NCI-H526 treated with DMSO at 0.1 percent for 48 hours (cell line): ENCODE measurements at regions not wholly inside any gene's neighbourhood (a gene's known extent, or its start where the extent isn't known, plus 50 kb on each side); places are given as distances from the start of the nearest gene placed in this dataset.
"Not testable (repeated sequence)": the region's sequence is repeated elsewhere in the genome, so short reads cannot be mapped to it uniquely, and the experiment has no call there.

ENCODE experiments used
- DNase-seq: peaks from one replicate; lab custom pipeline; 2025; lab: John Stamatoyannopoulos, UW

DNA sequence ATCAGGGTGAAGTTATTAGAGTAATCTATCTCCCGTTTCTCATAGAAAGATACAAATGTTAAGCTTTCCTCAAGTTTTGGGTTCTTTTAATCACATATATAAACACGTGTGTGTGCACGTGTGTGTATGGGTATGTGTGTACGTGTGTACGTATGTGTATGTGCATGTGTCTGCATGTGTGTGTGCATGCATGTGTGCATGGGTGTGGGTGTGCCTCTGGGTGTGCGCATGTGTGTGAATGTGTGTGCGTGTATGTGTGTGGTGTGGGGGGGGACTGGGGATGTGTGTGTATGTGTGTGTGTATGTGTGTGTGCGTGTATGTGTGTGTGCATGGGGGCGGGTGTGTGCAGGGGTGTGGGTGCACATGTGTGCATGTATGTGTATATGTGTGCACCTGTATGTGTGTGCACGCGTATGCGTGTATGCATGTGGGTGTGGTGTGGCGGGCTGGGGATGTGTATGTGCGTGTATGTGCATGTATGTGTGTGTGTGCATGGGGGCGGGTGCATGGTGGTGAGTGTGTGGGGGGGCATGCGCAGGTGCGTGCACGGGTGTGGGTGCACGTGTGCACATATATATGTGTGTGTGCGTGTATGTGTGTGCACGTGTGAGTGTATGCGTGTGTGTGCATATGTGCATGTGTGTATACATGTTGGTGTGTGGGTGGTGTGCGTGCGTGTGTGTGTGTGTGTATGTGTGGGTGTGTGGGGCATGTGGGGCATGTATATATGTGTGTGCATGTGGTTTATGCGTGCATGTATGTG is 304.0 kb downstream of the MBD2 start:
- DNase-seq, result no peak

DNA sequence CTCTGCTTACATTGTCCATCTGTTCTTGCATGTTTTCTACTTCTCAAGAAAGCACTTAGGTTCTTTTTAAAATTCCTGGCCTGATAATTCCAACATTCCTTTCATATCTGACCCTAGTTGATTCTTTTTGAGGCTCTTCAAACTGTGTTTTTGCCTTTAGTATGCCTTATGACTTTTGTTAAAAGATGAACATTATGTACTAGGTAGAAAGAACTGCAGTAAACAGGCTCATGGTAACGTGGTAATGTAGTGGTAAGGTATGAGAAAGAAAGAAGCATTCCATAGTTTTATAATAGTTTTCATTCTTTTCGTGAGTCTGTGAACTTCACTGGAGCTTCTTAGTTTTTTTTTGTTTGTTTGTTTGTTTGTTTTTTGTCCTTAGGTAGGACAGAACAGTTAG is 306.4 kb downstream of the MBD2 start:
- no peak for DNase-seq

DNA sequence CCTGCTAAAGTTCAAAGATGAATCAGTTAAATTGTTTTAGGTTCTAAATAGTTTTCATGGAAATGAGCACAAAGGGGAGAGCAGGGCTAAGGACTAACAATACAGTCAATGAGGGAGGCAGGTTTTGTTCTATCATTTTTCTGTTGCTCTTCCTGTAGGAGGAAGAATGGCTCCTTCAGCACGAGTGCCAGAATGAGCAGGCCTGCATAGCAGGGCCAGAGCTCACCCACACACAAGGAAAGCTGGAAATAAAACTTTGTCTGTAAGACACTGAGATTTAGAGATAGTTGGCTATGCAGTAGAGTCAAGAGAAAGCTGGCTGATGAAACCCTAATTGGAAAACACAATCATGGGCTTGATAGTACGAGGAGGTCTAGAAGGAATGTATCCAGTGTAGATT is 313.3 kb downstream of the MBD2 start:
- no peak for DNase-seq

DNA sequence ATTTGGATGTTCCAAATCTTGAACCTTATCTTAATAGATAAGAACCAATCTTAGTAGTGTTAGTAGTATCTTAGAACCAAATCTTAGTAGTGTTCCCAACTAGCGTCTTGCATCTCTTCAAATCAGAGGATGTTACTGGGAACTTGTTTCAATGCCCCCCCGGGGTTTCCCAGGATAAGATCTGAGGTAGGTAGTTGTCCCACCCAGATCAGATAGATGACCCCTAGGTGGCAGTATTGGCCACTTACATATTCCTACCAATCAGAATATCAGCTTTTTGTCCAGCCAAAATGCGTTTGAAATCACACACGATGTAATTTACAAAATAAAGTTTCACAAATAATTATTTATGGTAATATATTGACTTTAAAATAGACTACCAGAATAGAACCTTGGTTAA is 314.8 kb downstream of the MBD2 start:
- DNase-seq, result no peak

GRCh38 chr18:53907921-53908320 is 316.5 kb downstream of the MBD2 start:
- no peak for DNase-seq

GRCh38 chr18:53906681-53907080 is 317.8 kb downstream of the MBD2 start:
- DNase-seq, result no peak

DNA sequence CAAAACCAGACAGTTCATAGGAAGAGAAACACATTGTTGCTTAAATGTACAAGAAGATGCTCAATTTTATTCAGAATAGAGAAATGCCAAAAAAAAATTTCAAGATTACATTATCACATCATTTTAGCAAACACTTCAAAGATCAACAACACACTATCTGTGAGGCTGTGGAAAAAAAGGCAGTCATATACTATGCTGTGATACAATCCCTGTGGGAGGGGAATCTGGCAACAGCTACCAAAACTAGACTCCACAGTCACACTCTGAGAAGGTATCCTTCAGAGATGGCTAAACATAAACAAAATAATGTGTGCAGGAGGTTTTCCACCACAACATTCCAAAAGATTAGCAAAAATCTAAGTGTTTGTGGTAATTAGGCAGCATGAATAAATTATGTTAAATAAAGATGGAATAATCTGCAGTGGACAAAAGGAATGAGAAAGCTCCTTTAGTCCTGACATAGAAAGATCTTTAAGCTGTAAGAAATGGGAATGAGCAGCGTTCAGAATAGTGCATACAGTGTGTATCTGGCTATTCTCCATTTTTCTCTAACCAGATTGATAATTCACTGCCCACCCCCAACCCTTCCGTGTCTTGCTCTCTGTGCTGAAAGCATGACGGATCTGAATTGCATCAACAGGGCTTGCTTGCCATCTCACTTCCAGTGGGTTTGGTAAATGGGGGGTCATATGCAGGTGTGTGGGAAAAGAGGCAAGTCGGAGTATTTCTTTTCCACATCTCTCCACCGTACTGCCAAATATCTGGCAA is 329.6 kb downstream of the MBD2 start:
- DNase-seq, result no peak

GRCh38 chr18:53887447-53887846 is 337.0 kb downstream of the MBD2 start:
- no peak for DNase-seq

GRCh38 chr18:53886058-53886457 is 338.4 kb downstream of the MBD2 start:
- no peak for DNase-seq

- no peak for DNase-seq
Observed at GRCh38 chr18:53883771-53884170, 340.7 kb downstream of the MBD2 start.

GRCh38 chr18:53874103-53874502 is 350.4 kb downstream of the MBD2 start:
- DNase-seq, result no peak

DNA sequence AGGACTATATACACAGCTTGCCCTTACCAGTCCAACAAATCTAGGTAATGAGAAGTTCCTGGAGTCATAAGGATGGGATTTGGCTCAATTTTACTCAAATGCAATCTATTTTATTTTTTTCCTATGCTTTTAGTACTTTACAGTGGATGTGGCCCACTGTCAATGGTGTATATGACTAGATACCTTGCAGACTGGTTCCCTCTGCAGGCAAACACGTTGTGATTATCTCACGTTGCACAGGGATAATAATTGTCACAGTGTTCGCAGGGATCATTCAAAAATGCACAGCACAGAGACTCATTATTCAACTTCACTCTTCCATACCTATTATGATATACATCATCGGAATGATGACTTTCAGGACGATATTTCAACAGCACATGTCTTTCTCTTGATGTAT is 359.7 kb downstream of the MBD2 start:
- no peak for DNase-seq

DNA sequence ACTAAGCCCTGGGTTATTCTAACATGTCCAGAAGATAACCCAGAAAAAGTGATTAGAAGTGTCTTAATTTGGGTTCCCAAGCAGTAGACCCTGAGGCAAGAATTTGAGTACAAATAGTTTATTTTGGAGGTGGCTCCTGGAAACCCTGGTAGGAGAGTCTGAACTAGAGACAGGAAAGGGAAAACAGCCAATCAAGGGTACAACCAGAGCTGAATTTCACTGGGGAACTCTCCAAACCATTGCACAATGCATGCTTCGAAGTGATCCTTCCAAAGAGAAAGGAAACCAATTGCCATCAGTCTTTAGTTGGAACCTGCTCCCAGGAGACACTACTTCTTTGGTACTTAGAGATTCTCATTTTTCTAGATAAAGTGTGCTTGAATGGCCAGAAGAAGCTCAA is 361.5 kb downstream of the MBD2 start:
- no peak for DNase-seq

GRCh38 chr18:53861185-53861584 is 363.3 kb downstream of the MBD2 start:
- no peak for DNase-seq

GRCh38 chr18:53859764-53860163 is 364.7 kb downstream of the MBD2 start:
- DNase-seq, result no peak

DNA sequence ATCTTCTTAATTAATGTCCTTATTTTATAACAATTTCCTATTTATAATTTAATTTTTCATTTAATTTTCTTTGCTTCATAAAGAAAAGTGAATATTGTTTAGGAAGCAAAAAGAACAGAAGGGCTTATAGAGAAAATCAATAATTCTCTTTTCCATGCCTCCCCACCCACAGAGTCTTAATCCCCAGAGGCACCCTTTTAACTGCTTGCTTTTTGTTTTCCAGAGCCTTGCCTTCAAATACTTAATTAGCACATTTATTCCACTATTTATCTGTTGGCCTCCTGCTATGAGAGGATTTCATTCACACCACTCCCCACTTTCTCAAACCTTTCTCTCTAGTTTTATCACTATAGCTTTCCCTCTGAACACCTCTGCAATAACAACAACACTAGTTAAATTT is 373.6 kb downstream of the MBD2 start:
- DNase-seq, result no peak

DNA sequence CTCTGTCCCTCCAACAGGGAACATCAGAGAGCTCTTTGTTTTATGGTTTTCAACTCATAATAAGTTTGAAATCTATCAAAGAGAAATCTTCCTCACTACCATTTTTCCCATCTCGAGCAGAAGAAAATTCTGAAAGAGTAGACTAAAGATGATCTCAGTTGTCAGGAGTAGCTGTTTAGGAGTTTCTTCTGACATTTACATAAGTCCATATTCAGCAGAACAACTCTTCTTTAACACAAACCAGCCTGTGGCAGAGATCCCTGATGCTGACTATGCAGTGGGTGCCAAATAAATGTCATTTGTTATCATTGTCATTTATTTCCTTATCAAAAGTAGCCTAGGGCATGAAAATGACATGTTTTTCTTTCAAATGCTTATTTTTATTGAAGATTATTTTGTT is 380.7 kb downstream of the MBD2 start:
- no peak for DNase-seq

DNA sequence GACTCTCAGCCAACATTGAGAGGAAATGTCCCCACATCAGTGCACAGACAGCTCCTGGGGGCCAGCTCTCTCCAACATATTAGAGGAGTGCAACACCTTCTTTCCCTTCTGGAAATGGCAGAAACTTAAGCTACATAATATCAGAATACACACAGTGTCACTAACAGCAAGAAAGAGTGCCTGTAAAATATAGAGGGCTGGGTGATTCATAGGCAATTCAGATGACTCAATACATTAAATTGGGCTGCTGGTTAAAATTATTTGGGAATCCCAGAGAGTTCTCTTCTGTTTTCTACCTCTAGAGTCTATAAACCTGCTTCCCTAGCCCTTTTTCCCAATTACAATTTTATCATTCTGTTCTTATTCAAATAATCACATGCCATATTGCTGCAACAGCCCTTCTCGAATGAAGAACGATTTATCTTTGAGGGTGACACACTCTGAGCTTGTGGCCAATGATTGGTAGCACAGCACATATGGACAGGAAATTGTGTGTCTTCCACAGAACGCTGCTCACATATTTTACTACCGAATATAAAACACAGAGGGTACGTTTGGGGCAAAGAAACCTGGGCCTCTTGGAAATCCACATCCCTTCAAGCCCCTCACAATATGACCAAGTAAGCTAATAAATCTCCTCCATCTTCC is 381.2 kb downstream of the MBD2 start:
- DNase-seq, result no peak

GRCh38 chr18:53838746-53839145 is 385.7 kb downstream of the MBD2 start:
- DNase-seq, result no peak

DNA sequence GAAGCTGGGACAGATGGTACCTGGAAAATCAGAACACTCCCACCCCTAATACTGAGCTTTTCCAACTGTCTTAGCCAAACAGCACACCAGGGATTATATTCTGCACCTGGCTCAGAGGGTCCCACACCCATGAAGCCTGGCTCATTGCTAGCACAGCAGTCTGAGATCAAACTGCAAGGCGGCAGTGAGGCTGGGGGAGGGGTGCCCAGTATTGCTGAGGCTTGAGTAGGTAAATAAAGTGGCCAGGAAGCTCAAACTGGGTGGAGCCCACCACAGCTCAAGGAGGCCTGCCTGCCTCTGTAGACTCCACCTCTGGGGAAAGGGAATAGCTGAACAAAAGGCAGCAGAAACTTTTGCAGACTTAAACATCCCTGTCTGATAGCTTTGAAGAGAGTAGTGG is 403.3 kb downstream of the MBD2 start:
- DNase-seq, result not testable (repeated sequence)

- no peak for DNase-seq
Observed at GRCh38 chr18:53819671-53820070, 404.8 kb downstream of the MBD2 start.

GRCh38 chr18:53819174-53819573 is 405.3 kb downstream of the MBD2 start:
- no peak for DNase-seq
